Renal cortex interstitium (tissue), 11 donors: ENCODE measurements at regions not wholly inside any gene's neighbourhood (a gene's known extent, or its start where the extent isn't known, plus 50 kb on each side); places are given as distances from the start of the nearest gene placed in this dataset.
"Not testable (repeated sequence)": the region's sequence is repeated elsewhere in the genome, so short reads cannot be mapped to it uniquely, and the experiment has no call there.

ENCODE experiments used
- DNase-seq, 11 donors: peaks; one replicate each; pipeline ENCODE4 v3.0.0-alpha.2; 2013; ENCODE audit warnings: low read depth in 9 of 11, low spot score in 4 of 11; ENCODE audit errors: extremely low read depth in 1 of 11

DNA sequence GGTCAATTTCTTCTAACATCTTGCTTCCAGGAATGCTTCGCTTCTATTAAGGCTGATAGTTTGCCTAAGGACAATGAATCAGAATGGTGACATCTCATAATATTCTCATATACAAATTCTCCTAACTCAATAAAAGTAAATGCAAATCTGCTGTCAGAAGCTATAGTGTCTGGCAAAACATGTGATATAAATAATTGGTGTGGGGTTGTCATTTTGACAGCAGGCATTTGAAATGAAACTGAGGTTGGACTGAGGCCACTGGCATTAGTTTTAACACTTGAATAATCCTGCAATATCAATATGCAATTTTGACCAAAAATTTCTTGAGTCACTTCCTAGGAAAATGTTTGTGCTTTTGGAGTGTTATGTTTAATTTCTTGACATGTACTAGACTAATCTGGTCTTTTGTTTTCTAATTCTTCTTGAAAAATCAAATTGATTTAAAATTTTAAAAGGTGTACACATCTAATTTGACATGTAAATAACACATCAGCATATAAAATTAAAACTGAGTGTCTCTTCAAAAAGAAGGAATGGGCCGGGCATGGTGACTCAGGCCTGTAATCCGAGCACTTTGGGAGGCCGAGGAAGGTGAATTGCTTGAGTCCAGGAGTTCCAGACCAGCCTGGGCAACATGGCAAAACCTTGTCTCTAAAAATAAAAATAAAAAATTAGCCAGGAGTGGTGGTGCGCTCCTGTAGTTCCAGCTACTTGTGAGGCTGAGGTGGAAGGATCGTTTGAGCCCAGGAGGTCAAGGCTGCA, 92.3 kb upstream of the BTG1 start:
- DNase-seq, result no peak

DNA sequence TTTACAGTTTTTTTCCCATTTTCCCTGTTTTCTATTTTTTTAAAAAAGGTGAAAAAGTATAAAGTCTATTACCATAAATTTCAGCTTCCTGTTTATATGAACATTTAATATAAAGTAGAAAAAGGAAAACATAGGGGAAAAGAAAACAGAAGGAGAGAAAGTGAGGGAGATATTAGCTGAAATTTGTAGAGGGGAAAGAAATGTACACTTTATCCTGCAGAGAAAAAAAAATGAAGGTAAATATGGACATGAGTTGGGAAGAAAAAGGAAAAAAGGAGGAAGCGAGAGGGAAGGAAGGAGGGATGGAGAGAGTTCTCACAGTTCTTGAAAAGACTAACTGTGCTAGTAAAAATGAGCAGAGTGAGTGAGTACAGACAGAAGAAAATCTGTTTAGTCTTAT, 91.6 kb upstream of the BTG1 start:
- DNase-seq, result no peak

- no peak for DNase-seq
Measured at GRCh38 chr12:92235703-92236472, 90.2 kb upstream of the BTG1 start.

DNA sequence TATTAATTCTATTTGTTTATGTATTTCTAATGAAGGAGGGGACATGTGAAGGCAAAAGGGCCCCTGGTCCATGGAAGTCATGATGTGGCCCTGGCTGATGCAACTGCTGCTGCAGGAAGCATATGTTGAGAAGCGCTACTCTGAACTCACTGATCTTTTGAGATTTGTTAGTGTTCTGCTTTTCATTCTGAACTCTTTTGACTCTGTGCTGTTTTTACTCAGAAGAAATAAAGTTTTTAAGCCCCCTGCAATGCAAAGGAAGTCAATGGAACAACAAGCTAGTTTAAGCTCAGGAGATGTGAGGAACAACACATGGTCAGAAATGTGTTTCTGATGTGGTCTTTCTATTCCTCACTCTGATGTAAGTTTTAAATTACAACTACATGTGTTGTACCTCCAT, 88.9 kb upstream of the BTG1 start:
- DNase-seq, result no peak

DNA sequence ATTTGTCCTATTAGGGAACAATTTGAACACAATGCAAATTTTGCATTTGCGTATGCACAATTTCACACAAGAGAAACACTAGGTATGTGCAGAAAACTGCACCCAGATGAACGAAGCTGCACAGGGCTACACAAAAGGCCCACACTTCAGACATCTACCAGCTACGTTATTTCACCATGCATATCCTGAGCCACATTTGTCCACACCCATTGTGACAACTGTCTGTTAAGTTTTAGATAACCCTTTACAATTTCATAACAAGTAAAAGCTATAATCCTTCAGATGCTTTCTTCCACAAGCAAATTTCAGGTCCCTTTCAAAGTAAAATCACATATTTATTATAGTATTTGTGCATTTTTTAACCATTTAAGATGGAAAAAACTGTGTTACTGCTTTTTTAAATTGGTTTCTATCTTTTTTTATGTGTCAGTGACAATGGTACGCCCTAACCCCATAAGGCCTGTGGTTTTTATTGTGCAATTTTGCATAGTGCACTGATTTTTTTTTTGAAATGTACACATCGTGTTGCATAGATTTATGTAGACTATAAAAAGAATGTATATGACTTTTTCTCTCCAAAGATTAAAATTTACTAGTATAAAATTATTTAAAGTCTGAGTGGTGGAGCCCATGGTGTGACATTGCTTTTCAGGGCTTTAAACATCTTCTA, 87.8 kb upstream of the BTG1 start:
- DNase-seq, result no peak

GRCh38 chr12:92232371-92232932, 86.8 kb upstream of the BTG1 start:
- DNase-seq, result not testable (repeated sequence)

DNA sequence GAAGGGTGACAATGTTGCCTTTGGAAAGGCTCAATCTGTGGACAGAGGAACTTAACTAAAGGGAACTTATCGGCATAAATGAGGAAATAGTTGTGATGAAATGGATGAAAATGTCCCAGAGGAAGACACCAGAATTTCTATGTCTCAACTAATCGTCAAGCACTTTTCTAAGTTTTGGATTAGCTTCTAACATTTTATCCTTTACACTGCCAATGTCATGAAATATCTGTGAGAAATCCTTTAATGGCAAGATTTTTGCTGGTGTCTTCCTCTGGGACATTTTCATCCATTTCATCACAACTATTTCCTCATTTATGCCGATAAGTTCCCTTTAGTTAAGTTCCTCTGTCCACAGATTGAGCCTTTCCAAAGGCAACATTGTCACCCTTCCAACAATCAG, 86.3 kb upstream of the BTG1 start:
- DNase-seq, result not testable (repeated sequence)

GRCh38 chr12:92231532-92231931, 85.9 kb upstream of the BTG1 start:
- DNase-seq, result not testable (repeated sequence)

GRCh38 chr12:92229381-92229780, 83.7 kb upstream of the BTG1 start:
- DNase-seq, result no peak

GRCh38 chr12:92226961-92227360, 81.3 kb upstream of the BTG1 start:
- DNase-seq, result no peak

- no peak for DNase-seq
Measured at GRCh38 chr12:92226071-92226661, 80.5 kb upstream of the BTG1 start.

DNA sequence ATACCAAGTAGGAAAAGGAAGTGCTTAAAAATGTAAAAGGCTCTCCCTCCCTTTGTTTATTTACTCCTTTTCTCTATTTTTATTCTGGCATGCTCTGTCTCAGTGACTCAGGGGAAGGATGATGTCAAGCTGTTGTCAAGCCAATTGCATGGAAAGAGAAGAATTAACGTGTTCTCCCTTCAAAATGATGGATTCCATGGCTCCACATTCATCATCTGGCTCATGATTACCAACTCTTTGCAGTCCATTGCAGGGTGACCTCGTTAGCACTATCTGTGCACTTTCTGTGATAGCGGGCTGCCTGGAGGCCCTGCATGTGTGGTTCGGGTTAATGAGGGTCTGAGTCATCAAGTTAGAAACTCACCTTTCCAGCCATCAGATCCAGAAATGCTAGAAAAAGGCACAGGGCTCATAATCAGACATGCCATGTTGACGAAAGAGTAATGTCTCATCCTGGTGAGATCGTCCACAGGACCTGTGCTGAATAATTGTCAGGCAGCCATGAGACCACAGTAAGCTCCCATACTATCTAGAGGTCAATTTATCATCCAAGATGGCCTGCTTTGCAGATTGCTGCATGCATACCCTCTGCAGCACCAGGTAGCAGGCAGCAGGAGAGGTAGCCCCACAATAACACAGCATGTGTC, 79.2 kb upstream of the BTG1 start:
- DNase-seq, result no peak

DNA sequence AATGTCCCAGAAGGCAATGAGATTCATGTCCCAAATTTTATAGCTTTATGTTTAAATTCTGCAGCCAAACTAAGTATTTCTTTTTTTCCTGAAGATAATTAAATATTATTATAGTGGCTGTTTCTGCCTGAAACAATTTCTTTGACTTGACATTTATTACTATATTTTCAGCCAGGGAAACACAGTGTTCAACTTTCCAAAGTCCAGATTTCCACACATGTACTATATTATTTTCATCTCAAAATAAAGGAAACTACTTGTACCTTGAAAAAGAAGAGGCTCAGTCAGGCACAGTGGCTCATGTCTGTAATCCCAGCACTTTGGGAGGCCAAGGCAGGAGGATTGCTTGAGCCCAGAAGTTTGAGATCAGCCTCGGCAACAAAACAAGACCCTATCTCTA, 77.8 kb upstream of the BTG1 start:
- no peak for DNase-seq

GRCh38 chr12:92221656-92222315, 76.1 kb upstream of the BTG1 start:
- DNase-seq, result no peak

DNA sequence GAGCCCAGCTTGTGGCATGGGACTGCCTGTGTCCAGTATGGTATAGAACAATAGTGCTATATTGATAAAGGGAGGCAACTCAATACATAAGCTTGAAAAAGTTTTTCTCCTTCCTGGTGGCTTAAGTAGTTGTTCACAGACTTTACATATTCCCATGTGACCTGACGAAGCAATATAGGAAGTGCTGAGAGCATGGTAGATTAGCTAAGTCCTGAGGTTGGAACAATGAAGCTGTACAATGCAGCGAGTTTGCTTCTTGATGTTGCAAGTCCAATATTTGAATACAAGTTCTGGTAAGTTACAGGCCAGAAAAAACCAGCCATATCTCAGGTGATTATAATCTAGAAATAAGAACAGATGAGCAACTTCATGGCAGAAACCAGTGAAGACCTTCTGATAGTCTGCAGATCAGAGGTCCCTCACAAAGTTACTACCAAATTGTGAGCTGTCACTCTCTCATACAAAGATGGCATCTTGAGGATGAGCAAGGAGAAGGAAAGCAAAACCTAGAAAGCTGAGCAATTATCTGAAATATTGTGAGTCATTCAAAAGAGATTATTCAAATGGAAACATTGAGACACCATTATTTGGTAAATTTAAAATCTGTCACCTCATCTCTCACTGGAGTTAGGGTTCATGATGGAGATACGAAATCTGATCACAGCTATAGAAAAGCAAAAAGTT, 72.9 kb upstream of the BTG1 start:
- DNase-seq, result no peak

GRCh38 chr12:92216092-92216491, 70.4 kb upstream of the BTG1 start:
- peak in 2 of 11 donors; percentile 38 to 46 for DNase-seq

GRCh38 chr12:92215358-92215757, 69.7 kb upstream of the BTG1 start:
- no peak for DNase-seq

GRCh38 chr12:92213166-92213565, 67.5 kb upstream of the BTG1 start:
- DNase-seq, result no peak
